Sigmoid colon (tissue), 6 donors: ENCODE measurements at regions not wholly inside any gene's neighbourhood (a gene's known extent, or its start where the extent isn't known, plus 50 kb on each side); places are given as distances from the start of the nearest gene placed in this dataset.

ENCODE experiments used
- DNase-seq: peaks from one replicate; pipeline ENCODE4 v3.0.0-alpha.2; 2019
- H3K27ac ChIP-seq, 4 donors: fragments of 200-600 bp; sonication (generic); one replicate each; pipeline ENCODE4 v1.5.1; 2016 to 2019; ENCODE audit warnings: mild to moderate bottlenecking in 1 of 4
- H3K27me3 ChIP-seq, 3 donors: fragments of 200-600 bp; sonication (generic); one replicate each; pipeline ENCODE4 v1.5.1; 2019; ENCODE audit warnings: mild to moderate bottlenecking in 1 of 3
- H3K36me3 ChIP-seq, 4 donors: fragments of 200-600 bp; sonication (generic); one replicate each; pipeline ENCODE4 v1.5.1; 2016 to 2019
- H3K4me1 ChIP-seq, 4 donors: fragments of 200-600 bp; sonication (generic); one replicate each; pipeline ENCODE4 v1.5.1; 2017 to 2019
- H3K4me3 ChIP-seq, 4 donors: fragments of 200-600 bp; sonication (generic); one replicate each; pipeline ENCODE4 v1.5.1; 2017 to 2019; ENCODE audit warnings: mild to moderate bottlenecking in 2 of 4, moderate library complexity in 1 of 4
- H3K9me3 ChIP-seq, 4 donors: fragments of 200-600 bp in 3 of 4; sonication (generic) in 3 of 4; one replicate each; pipeline versions ENCODE4 v1.5.1 to v1.6.1; 2013 to 2019
- EP300 ChIP-seq, 4 donors: sonication (generic); formaldehyde crosslinking; IDR thresholded peaks; one replicate each; pipeline ENCODE4 v1.6.1; 2017; ENCODE audit warnings: antibody characterized with exemption in 4 of 4
- POLR2A ChIP-seq, 2 donors: fragments of 450-650 bp; IDR thresholded peaks; one replicate each; pipeline ENCODE4 v1.6.1; 2016; ENCODE audit warnings: antibody characterized with exemption in 2 of 2, mild to moderate bottlenecking in 2 of 2, moderate library complexity in 2 of 2
- POLR2AphosphoS5 ChIP-seq, 4 donors: sonication (generic); formaldehyde crosslinking; IDR thresholded peaks; one replicate each; pipeline ENCODE4 v1.6.1; 2017; ENCODE audit warnings: antibody characterized with exemption in 4 of 4
- whole genome bisulfite sequencing, 2 donors: extraction: QIAGEN DNeasy Blood & Tissue Kit; methylation state at CpG; one replicate each; pipeline ENCODE4 v1.1.7; 2013; 5-methylcytosine and 5-hydroxymethylcytosine counted together
- intact Hi-C: fragments of 100-400 bp; cut with DNase I; formaldehyde crosslinking; loops from one replicate; pipeline ENCODE4 v1.15.1; 2023
- TF ChIP-seq, protein P1 (sequence below), 4 experiments: fragments of 450-650 bp in 3 of 4; fragments of 200-600 bp in 1 of 4; IDR thresholded peaks; one replicate each; pipeline ENCODE4 v1.5.1; 2016 to 2019; ENCODE audit warnings: antibody characterized with exemption in 4 of 4, mild to moderate bottlenecking in 3 of 4, moderate library complexity in 2 of 4
- donor health status: healthy with polysubstance abuse.
- donor health status: healthy.

DNA sequence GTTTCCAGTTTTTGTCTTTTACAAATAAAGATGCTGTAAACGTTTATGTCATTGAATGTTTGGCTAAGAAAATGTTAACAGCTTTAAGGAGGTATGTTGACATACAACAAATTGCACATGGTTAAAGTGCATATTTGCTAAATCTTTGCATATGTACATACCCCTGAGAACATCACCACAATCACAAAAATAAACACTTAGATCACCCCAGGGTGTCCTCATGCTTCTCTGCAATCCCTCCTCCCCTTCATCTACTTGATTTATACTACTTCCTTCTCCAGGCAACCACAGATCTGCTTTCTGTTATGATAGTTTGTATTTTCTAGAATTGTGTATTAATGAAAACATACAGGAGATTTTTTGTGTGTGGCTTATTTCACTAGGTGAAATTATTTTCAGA is 209.5 kb downstream of the GLRX3 start:
- H3K36me3 ChIP-seq = no peaks in the 10 kb centered on the region
- intact Hi-C loops = no loop called here
- H3K4me1 ChIP-seq = no peaks in the 10 kb centered on the region
- no peak overlapping the region for H3K27ac ChIP-seq
- no peak for DNase-seq
- no peak for TF ChIP-seq POLR2AphosphoS5 (IDR thresholded peaks at IDR 0.05)
- TF ChIP-seq, protein P1, sequence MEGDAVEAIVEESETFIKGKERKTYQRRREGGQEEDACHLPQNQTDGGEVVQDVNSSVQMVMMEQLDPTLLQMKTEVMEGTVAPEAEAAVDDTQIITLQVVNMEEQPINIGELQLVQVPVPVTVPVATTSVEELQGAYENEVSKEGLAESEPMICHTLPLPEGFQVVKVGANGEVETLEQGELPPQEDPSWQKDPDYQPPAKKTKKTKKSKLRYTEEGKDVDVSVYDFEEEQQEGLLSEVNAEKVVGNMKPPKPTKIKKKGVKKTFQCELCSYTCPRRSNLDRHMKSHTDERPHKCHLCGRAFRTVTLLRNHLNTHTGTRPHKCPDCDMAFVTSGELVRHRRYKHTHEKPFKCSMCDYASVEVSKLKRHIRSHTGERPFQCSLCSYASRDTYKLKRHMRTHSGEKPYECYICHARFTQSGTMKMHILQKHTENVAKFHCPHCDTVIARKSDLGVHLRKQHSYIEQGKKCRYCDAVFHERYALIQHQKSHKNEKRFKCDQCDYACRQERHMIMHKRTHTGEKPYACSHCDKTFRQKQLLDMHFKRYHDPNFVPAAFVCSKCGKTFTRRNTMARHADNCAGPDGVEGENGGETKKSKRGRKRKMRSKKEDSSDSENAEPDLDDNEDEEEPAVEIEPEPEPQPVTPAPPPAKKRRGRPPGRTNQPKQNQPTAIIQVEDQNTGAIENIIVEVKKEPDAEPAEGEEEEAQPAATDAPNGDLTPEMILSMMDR (IDR thresholded peaks at IDR 0.05) = no peak
- no peak for TF ChIP-seq EP300 (IDR thresholded peaks at IDR 0.05)
- TF ChIP-seq POLR2A (IDR thresholded peaks at IDR 0.05) = no peak
- H3K27me3 ChIP-seq = no peaks in the 10 kb centered on the region
- no peaks in the 10 kb centered on the region for H3K9me3 ChIP-seq
- 1 to 21% methylated on average over 1 of the region's 1 CpG for WGBS, 2 donors
- no peak overlapping the region for H3K4me3 ChIP-seq

DNA sequence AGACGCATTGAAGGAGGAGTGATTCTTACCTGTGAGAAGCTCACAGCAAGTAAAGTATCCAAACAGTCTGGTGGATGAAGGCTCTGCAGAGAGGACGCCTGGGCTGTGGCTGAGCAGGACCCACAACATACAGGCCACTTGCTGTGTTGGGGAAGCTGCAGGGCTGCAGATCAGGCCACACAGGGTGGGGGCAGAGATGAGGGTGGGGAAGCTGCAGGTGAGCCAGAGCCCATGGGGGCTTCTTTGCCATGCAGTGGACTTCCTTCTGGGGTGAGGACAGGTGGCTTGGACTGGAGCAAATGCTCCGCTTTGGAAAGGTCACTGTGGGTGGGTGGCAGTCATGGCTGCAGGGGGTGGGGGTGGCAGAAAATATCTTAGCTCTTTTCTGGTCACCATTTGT is 214.8 kb downstream of the GLRX3 start:
- no peak for TF ChIP-seq POLR2AphosphoS5 (IDR thresholded peaks at IDR 0.05)
- TF ChIP-seq EP300 (IDR thresholded peaks at IDR 0.05) = no peak
- TF ChIP-seq, protein P1 (IDR thresholded peaks at IDR 0.05) = no peak
- TF ChIP-seq POLR2A (IDR thresholded peaks at IDR 0.05) = no peak
- WGBS, 2 donors = 70 to 92% methylated on average over 3 of the region's 3 CpGs
- Histone ChIP-seq H3K27me3 (no peaks in the 10 kb centered on the region), H3K9me3 (no peaks in the 10 kb centered on the region), H3K4me1 (no peaks in the 10 kb centered on the region), H3K4me3 (no peak overlapping the region), H3K27ac (no peak overlapping the region), H3K36me3 (no peaks in the 10 kb centered on the region)
- intact Hi-C loops = no loop called here
- DNase-seq = no peak

DNA sequence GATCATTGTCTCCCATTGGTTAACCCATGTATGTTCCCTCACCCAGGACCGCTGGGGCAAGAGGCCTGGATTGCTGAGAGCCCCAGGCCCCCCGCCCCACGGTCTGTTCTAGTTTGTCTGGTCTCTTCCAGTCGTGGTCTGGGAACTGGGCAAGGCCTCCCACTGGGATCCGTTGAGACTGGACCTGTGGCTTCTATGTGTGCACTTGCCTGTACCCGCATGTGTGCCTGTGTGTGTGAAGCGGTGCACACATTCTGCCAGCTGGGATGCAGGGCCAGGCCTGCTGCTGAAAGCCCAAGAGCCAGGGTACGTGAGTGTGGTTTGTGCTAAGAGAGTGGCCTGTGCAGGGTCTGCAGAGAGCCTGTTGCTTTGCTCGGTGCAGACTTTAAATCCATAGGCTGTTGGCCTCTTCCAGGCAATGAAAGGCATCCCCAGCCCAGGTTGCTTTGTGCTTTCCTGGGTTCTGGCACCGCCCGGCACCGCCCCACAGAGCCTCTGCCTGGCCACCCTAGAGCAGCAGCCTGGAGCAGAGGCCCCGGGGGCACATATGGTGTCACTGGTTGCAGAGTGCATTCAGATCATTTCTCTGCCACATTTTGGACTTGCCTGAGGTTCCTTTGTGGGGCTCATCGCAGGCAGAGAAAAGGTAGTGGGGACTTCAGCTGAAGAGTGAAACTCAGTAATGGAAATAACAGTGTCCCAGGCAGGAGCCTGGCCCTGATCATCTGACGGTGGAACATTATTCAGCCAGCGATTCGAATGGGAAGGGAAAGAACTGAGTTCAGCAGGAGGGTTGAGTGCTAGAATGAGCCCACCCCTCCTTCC is 215.5 kb downstream of the GLRX3 start:
- no peaks in the 10 kb centered on the region for H3K4me1 ChIP-seq
- no peak for TF ChIP-seq POLR2A (IDR thresholded peaks at IDR 0.05)
- no peak for TF ChIP-seq POLR2AphosphoS5 (IDR thresholded peaks at IDR 0.05)
- no peak for TF ChIP-seq EP300 (IDR thresholded peaks at IDR 0.05)
- TF ChIP-seq, protein P1 (IDR thresholded peaks at IDR 0.05) = no peak
- no peak overlapping the region for H3K27ac ChIP-seq
- H3K4me3 ChIP-seq = no peak overlapping the region
- no peaks in the 10 kb centered on the region for H3K27me3 ChIP-seq
- H3K9me3 ChIP-seq = no peaks in the 10 kb centered on the region
- WGBS, 2 donors = 85% methylated on average over 17 of the region's 17 CpGs
- H3K36me3 ChIP-seq = no peaks in the 10 kb centered on the region
- DNase-seq = no peak
- intact Hi-C loops = no loop called here

DNA sequence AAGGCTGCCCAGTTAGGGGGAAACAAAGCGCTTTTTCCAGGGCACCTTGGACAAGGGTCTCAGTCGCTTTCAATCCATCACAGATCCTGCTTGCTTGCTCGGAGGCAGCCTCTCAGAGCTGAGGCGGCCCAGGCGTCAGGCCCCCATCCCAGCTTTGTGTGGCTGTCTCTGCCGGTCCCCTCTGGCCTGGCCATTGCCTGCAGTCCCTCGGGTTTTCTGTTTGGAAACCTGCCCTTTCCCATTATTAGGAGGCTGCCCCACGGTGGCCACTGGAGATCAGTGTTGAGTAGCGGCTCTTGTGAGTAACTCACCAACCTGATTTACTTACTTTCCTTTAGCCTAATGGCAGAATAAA is 216.1 kb downstream of the GLRX3 start:
- DNase-seq = no peak
- Histone ChIP-seq H3K27me3 (no peaks in the 10 kb centered on the region), H3K27ac (no peak overlapping the region), H3K36me3 (no peaks in the 10 kb centered on the region), H3K4me1 (no peaks in the 10 kb centered on the region), H3K9me3 (no peaks in the 10 kb centered on the region), H3K4me3 (no peak overlapping the region)
- intact Hi-C loops = no loop called here
- no peak for TF ChIP-seq POLR2AphosphoS5 (IDR thresholded peaks at IDR 0.05)
- TF ChIP-seq, protein P1 (IDR thresholded peaks at IDR 0.05) = no peak
- TF ChIP-seq POLR2A (IDR thresholded peaks at IDR 0.05) = no peak
- no peak for TF ChIP-seq EP300 (IDR thresholded peaks at IDR 0.05)
- 65 to 71% methylated on average over 9 of the region's 9 CpGs for WGBS, 2 donors
